CD4-positive, alpha-beta T cell treated with Interleukin-15 for 1 hour (primary cell): ENCODE measurements at regions not wholly inside any gene's neighbourhood (a gene's known extent, or its start where the extent isn't known, plus 50 kb on each side); places are given as distances from the start of the nearest gene placed in this dataset.
"Not testable (repeated sequence)": the region's sequence is repeated elsewhere in the genome, so short reads cannot be mapped to it uniquely, and the experiment has no call there.

Experiments
- DNase-seq: peaks from one replicate; pipeline ENCODE4 v3.0.0-alpha.2; 2020

DNA sequence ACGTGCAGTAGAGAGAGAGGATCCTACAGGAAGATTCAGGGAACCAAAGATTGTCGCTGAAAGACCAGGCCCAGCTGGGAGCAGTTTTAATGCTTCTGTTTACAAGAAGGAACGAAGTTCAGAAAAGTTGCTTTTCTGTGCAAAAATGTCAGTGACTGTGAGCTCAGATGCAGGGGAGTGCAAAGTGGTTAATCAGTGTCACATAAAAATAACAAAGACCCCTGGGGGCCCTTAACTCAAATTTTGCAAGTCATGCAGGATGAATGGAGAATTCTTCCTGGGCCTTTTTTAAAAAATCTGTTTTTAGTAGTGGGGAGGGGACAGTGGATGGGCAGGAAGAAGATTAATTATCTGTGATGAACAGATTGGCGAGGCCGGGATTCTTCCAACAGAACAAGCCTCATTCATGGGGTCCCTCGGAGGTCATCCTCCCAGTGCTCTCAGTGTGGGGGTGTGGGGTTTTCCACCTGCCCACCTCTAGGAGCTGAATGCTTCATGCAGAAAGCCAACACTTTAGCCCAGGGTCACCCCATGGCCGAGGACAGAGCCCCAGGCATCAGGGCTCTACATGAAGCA, 167.2 kb downstream of the UQCRFS1 start:
- DNase-seq: no peak

DNA sequence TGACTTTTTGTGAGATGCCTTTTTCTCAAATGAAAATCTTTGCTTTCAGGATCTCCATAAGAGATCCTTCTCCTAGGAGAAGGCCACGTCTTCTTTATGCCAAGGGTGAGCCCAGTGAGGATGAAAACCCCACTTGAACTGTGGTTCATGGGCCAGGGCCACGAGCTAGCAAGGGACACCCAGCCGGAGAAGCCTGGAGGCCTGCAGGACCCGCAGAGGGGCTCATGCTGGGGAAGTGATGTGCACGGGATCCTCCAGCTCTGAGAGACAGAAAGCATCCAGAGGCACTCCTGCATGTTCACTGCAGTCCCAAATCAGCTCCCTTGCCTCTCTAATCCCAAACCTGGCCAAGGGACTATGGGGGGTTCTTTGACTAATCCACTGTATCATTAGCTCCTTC, 168.9 kb downstream of the UQCRFS1 start:
- no peak for DNase-seq

- no peak for DNase-seq
Observed at GRCh38 chr19:29042450-29042849, 170.5 kb downstream of the UQCRFS1 start.

- no peak for DNase-seq
Observed at GRCh38 chr19:29040951-29041350, 172.0 kb downstream of the UQCRFS1 start.

DNA sequence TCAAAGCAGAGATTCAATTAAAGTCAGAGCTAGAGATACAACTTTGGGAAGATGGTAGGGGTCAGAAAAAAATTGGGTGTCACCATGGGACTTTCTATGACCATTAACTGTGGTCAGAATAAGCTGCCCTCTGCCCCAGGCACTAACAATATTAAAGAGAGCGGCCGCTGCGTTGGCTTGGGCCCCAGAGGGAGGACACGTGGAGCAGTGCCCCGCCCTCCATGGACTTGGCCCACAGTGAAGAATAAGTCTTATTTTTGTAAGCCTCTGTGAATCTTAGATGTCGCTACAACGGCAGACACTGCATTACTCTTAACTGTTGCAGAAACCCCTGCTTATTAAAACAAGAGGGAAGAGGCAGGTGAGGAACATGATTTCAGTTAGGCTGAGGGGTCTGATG, 172.7 kb downstream of the UQCRFS1 start:
- no peak for DNase-seq

GRCh38 chr19:29039036-29039435, 173.9 kb downstream of the UQCRFS1 start:
- not testable (repeated sequence) for DNase-seq

- DNase-seq: no peak
Observed at GRCh38 chr19:29031216-29031615, 181.7 kb downstream of the UQCRFS1 start.

DNA sequence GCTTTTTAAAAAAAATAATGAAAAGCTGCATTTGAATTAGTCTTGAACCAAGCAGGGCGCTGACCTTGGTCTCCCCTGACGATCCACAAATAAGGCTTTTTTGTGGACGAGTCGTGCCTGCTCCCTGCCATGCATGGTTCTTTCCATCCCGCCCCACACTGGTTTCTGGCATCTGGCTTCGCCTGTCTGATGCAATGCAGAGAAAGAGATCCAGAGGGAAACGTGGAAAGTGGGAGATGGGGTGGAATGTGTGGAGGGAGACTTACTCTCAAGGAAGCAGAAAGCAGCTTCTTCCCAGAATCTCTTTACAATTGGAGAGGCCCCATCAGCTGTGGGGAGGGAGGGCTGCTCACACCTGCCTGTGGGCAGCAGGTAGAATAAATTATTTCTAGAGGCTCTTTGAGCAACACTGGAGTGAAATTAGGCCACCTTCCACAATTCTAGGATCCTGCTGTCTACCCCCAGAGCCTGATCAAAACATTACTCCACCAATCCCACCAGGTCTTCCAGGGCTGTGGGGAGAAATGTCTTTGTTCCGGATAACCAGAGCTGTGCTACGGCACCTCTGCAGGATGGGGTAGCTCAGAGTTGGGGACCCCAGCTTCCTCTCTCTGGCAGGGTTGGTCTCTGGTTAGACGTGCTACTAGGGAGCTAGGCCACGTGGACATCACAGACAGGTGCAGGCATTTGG, 183.5 kb downstream of the UQCRFS1 start:
- DNase-seq: no peak

DNA sequence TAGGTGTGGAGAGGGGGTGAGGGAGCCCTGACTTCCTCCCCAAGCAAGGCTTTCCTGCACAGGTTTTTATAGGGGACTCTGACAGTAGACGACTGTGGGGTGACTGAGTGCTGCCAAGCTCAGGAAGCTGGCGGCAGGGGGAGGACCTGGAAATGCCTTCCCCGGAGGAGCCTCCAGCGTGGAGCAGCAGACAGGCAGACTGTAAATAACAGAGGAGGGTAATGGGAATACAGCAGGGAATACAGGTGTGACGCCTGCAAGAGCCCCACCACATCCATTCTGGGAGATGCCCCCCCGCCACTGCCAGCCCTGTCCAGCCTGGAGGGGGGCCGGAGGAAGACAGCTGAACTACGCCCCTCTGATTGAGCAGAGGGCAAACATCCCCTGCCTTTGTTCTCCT, 190.4 kb downstream of the UQCRFS1 start:
- no peak for DNase-seq

GRCh38 chr19:29022165-29022564, 190.8 kb downstream of the UQCRFS1 start:
- DNase-seq: no peak

GRCh38 chr19:29021232-29021916, 191.6 kb downstream of the UQCRFS1 start:
- DNase-seq: no peak

GRCh38 chr19:29019403-29019802, 193.5 kb downstream of the UQCRFS1 start:
- DNase-seq: no peak

- DNase-seq: no peak
Observed at GRCh38 chr19:29018542-29018941, 194.4 kb downstream of the UQCRFS1 start.

GRCh38 chr19:29017788-29018187, 195.2 kb downstream of the UQCRFS1 start:
- no peak for DNase-seq

DNA sequence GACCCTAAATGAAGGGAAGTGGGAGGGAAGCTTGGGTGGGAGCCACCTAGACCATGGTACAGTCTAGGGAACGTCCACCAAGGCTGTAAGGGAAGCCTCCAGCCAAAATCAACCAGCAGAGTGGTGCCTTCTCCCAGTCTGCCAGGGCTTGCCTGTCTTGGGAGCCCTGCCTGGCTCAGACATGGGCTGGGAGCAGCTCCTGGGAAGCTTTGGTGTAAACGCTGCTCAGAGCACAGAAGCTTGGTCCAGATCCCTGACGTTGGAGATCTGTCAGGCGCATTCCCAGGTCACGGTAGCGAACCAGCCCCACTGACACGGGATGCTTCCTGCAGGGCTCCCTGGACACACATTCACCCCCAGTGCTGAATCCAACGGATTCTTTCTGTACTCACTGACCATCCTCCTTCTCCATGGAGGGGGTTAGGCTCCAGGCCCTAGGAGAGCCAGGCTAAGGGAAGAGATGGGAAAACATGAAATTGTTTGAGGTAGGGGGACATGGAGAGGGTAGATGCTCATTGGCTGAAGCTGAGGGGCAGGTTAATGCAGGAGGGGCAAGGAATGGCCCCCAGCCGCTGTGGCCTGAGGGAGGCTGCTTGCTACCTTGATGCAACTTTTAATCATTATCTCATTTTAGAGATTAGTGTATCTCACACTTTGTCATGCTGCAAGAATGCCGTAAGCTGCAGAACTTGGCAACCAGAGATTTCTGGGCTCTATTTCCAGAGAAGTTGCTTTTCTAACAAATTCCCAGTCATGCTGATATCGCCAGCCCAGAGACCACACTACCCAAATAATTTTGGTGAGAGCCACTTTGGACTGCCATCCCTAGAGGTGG, 195.8 kb downstream of the UQCRFS1 start:
- no peak for DNase-seq

- DNase-seq: no peak
Observed at GRCh38 chr19:29016353-29016752, 196.6 kb downstream of the UQCRFS1 start.

DNA sequence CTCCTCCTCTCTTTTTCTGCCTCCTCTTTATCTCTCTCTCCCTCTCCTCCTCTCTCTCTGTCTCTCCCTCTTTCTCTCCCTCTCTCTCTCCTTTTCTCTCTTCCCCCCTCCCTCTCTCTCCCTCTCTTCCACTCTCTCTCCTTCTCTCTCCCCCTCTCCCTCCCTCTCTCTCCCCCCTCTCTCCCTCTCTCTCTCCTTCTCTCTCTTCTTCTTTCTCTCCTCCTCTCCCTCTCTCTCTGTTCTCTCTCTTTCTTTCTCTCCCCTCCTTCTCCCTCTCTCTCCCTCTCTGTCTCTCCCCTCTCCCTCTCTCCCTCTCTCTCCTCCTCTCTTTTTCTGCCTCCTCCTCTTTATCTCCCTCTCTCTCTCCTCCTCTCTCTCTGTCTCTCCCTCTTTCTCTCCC, 197.4 kb downstream of the UQCRFS1 start:
- DNase-seq: no peak

GRCh38 chr19:29014857-29015436, 198.0 kb downstream of the UQCRFS1 start:
- no peak for DNase-seq

- DNase-seq: no peak
Observed at GRCh38 chr19:29013988-29014387, 199.0 kb downstream of the UQCRFS1 start.

- DNase-seq: no peak
Observed at GRCh38 chr19:29013325-29013724, 199.6 kb downstream of the UQCRFS1 start.

GRCh38 chr19:29012457-29012856, 200.5 kb downstream of the UQCRFS1 start:
- no peak for DNase-seq

GRCh38 chr19:29010276-29010675, 202.7 kb downstream of the UQCRFS1 start:
- no peak for DNase-seq
